PC-9 (cell line): ENCODE measurements at regions not wholly inside any gene's neighbourhood (a gene's known extent, or its start where the extent isn't known, plus 50 kb on each side); places are given as distances from the start of the nearest gene placed in this dataset.

Experiments used
- EZH2 ChIP-seq: fragments of 200-600 bp; sonication (generic); IDR thresholded peaks from 2 replicates; pipeline ENCODE4 v1.8.0; 2017; ENCODE audit warnings: antibody characterized with exemption, low read depth
- TF ChIP-seq, protein P1 (sequence below): fragments of 200-600 bp; sonication (generic); conservative IDR thresholded peaks from 2 replicates; pipeline ENCODE4 v1.6.1; 2017; ENCODE audit warnings: mixed run types, antibody characterized with exemption, mild to moderate bottlenecking, moderate library complexity

DNA sequence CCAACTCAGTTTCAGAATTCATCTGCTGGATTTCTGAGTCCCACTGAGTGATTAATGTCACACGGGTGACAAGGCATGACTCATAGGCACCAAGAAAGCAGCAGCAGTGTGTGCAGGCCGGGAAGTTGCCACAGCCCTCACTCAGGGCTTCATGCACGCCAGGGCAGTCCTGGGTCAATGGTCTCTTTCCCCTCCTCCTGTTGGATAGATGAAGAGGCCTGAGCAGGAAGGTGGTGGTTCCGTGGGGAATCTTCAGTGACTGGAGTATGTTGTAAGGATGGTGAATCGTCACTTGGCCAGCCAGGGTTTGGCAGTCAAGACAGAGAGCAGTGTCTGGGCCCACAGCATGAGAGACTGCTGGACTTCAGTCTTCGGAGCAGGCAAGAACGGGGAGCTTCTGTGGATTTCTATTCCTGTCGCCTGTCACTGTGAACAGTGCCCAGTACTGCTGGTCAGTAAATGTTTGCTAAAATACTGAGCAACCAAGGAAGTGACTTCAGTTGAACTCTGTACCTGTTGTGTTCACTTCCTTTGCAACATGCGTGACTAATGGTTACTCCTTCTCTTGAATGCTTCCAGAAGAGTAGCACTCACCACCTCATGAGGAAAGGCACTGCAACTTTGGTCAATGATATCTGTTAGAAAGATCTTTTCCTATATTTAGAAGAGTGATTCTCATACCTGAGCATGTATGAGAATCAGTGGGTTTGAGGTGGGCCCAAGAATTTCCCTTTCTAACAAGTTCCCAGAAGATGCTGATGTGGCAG lies 62.0 kb upstream of the CD93 start:
- TF ChIP-seq, protein P1, sequence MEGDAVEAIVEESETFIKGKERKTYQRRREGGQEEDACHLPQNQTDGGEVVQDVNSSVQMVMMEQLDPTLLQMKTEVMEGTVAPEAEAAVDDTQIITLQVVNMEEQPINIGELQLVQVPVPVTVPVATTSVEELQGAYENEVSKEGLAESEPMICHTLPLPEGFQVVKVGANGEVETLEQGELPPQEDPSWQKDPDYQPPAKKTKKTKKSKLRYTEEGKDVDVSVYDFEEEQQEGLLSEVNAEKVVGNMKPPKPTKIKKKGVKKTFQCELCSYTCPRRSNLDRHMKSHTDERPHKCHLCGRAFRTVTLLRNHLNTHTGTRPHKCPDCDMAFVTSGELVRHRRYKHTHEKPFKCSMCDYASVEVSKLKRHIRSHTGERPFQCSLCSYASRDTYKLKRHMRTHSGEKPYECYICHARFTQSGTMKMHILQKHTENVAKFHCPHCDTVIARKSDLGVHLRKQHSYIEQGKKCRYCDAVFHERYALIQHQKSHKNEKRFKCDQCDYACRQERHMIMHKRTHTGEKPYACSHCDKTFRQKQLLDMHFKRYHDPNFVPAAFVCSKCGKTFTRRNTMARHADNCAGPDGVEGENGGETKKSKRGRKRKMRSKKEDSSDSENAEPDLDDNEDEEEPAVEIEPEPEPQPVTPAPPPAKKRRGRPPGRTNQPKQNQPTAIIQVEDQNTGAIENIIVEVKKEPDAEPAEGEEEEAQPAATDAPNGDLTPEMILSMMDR, result no peak
- no peak for TF ChIP-seq EZH2
